ENCODE measurements at regions not wholly inside any gene's neighbourhood (a gene's known extent, or its start where the extent isn't known, plus 50 kb on each side); places are given as distances from the start of the nearest gene placed in this dataset.
A peak's percentile ranks its signal among the peaks of the same experiment; 100 is the strongest.
"Not testable (repeated sequence)": the region's sequence is repeated elsewhere in the genome, so short reads cannot be mapped to it uniquely, and the experiment has no call there.

- peak; percentile 45 for DNase-seq (ENCODE audit: low spot score)
These were observed 90.5 kb upstream of the SVIL start for GRCh38 chr10:29725133-29725720.

- no peak for DNase-seq (ENCODE audit: low spot score)
These were observed 89.0 kb upstream of the SVIL start for GRCh38 chr10:29723726-29724125.

GRCh38 chr10:29722777-29723176, 88.0 kb upstream of the SVIL start:
- no peak for DNase-seq (ENCODE audit: low spot score)

GRCh38 chr10:29720149-29720548, 85.4 kb upstream of the SVIL start:
- no peak for DNase-seq (ENCODE audit: low spot score)

GRCh38 chr10:29719281-29719675, 84.5 kb upstream of the SVIL start:
- no peak for DNase-seq (ENCODE audit: low spot score)

DNA sequence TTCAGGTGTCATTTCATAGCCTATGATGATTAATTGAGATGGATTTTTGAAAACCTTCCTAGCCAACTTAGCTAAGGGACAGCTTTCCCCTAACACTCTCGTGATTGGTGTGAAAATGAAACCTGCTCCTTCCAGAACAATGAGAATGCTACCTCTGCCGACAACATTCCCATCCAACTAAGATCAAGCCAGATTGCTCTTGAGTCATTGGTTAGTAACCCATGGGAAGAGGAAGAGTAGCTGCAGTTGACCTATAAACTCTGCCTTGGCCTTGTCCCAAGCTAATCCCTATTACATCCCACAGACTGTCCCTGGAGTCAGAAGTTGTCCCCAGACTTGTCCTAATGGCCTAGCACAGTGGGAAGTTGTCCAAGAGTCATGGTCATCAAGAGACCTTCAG, 80.5 kb upstream of the SVIL start:
- no peak for DNase-seq (ENCODE audit: low spot score)

DNA sequence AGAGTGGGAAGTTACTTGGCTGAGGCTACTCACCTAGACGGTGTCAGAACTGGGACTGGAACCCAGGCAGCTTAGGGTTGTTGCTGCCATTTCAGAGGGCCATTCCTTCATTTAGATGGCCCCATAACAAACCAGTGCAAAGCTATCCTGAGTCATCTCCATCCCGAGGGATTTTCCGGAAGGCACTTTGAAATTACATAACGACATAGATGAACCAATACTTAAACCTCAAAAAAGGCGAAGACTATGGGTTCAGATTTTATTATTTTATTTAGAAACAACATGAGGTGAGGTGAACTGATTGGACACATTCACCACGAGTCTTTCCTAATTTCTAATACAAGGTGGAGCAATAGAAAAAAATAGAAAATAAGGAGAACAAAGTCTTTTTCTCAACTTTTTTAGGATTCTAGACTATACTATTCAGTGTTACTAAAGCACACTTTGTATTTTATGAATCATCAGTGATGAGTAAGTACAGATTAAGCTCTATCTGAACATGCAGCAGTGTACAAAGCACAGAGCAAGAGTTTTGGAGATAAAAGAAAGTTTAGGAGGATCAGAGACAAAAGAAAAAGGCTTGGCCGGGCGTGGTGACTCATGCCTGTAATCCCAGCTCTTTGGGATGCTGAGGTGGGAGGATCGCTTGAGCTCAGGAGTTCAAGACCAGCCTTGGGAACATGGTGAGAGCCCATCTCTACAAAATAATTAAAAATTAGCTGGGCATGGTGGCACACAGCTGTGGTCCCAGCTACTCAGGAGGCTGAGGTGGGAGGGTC, 79.5 kb upstream of the SVIL start:
- DNase-seq (ENCODE audit: low spot score), result no peak

GRCh38 chr10:29713450-29713849, 78.7 kb upstream of the SVIL start:
- DNase-seq (ENCODE audit: low spot score), result no peak

GRCh38 chr10:29712108-29712507, 77.3 kb upstream of the SVIL start:
- no peak for DNase-seq (ENCODE audit: low spot score)

DNA sequence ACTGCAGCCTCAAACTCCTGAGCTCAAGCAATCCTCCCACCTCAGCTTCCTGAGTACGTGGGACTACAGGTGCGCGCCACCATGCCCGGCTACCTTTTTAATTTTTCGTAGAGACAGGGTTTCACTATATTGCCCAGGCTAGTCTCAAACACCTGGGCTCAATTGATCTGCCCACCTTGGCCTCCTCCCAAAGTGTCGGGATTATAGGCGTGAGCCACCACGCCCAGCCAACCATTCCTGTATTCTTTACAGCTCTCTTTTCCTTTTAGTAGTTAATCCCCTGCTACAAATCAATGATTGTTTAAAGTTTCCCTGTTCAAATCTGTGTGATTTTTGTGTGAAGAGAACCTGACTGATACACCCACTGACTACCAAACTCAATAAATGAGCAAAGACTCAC, 75.4 kb upstream of the SVIL start:
- DNase-seq (ENCODE audit: low spot score), result no peak

DNA sequence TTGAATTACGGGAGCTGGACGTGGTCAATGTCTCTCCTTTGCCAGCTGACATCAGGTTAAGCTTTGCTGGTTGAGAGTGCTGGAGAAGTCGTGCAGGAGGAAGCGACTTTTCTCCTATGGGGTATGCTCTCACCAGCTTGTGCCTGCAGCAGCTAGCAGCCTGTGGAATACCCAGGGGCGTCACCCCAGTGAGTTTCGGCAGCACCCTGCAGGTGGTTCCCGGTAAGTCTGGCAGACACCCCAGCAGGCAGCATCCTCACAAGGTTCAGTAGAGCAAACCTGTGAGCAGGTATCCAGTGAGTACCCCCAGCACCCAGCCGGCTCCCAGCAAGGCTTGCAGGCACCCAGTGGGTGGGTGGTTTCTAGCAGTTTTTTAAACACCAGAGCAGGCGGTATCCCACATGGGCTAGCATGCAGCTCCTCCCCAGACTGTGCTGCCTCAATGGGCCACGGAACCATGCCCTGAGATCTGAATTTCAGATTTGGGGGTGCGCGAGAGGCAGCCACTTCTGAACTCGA, 74.8 kb upstream of the SVIL start:
- DNase-seq (ENCODE audit: low spot score), result no peak

GRCh38 chr10:29703271-29703670, 68.5 kb upstream of the SVIL start:
- DNase-seq (ENCODE audit: low spot score), result no peak

DNA sequence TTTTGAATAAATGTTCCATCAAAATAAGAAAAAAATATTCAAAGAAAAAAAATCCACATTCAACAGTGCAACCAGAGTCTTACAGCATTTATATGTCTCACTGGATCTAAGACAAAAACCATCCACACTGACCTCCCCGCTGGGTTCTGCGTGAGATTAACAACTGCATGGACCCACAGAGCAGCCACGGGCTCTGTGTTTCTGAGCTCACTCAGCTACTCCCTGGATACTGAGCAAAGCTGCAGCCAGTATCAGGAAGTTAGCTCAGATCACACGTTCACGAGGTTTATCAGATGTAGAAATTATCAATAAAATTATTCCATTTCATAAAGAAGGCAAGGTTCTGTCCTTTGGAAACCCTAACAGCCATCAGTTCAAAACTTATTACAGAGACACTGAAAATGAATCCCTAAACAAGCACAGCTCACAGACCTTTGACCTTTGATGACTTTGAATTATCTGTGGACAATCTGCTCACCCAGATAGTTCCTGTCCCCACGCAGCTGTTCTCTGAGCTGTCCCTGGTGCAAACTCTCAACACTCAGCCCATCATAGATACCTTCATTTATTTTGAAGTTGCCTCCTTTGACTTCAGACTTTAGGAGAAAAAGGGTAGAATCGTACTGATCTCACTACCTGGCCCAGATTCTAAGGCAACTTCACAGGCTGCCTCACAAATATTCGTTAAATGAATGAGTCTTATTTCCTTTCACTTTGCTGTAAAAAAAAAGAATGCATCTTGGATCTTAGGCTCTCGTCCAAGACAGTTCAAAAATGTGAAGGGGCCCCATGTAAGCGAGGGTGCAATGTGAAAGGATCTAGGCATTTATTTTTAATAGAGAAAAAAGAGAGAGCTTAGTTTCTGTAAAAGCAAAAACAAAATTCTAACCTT, 67.7 kb upstream of the SVIL start:
- no peak for DNase-seq (ENCODE audit: low spot score)

DNA sequence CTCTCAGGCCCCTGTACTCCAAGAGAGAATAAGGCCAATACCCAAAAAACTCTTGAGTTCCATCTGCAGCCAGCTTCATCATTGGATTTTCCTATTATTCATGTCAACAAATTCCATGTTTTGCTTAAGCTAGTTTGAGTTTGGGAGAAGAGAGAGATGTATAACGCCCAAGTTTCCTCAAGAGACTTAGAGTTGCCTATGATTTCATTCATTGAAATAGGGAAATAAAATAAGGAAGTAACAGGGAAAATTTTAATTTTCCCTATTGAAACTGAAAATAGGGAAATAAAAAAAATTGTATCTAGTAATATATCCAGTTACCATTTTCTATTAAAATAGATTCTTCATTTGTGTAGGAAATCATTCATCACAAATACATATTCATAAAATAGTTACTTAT, 66.5 kb upstream of the SVIL start:
- DNase-seq (ENCODE audit: low spot score), result no peak

DNA sequence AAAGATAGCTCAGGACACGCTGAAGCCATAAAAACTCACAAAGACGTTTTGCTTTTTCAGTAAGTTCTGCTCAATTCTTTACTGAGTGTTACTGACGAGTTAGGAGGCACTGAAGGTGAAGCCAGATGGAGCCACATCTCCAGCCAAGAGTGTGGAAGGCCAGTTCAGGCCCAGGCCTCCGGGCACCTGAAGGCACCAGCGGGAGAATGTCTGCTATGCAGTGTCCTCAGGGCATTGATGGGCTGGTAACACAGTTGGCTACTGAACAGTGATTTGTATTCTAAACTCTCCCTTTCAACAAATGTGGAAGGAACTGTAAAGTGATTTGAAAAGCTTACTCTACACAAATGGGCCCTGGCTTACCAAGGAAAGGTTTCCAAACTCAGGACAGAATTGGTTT, 64.8 kb upstream of the SVIL start:
- DNase-seq (ENCODE audit: low spot score), result no peak

DNA sequence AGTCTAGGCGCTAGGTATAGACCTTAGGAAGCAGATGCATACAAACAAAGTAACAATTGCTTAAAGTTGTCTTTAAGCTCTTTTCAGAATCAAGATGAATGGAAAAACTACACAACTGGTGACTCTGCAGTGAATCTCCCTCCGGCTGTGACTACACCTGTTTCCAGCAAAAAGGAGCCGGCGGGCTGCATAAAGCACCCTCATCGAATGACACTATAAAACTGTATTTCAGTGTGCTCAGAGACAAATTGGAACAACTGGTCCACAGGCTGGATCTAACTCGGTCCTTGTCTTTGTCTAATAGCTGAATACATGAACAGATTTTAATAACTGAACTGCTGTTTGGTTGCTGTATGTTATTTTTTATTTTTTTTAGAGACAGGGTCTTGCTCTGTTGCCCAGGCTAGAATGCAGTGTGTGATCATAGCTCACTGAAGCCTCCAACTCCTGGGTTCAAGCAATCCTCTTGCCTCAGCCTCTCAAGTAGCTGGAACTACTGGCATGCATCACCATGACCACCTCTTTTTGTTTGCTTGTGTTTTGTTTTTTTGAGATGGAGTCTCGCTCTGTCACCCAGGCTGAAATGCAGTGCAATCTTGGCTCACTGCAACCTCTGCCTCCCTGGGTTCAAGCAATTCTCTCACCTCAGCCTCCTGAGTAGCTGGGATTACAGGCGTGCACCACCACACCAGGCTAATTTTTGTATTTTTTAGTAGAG, 64.2 kb upstream of the SVIL start:
- no peak for DNase-seq (ENCODE audit: low spot score)

DNA sequence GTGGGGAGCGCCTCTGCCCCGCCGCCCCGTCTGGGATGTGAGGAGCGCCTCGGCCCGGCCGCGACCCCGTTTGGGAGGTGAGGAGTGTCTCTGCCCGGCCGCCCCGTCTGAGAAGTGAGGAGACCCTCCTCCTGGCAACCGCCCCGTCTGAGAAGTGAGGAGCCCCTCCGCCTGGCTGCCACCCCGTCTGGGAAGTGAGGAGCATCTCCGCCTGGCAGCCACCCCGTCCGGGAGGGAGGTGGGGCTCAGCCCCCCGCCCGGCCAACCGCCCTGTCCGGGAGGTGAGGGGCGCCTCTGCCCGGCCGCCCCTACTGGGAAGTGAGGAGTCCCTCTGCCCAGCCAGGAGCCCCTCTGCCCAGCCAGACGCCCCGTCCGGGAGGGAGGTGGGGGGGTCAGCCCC, 61.8 kb upstream of the SVIL start:
- not testable (repeated sequence) for DNase-seq (ENCODE audit: low spot score)

GRCh38 chr10:29694121-29694520, 59.4 kb upstream of the SVIL start:
- DNase-seq (ENCODE audit: low spot score), result no peak

DNA sequence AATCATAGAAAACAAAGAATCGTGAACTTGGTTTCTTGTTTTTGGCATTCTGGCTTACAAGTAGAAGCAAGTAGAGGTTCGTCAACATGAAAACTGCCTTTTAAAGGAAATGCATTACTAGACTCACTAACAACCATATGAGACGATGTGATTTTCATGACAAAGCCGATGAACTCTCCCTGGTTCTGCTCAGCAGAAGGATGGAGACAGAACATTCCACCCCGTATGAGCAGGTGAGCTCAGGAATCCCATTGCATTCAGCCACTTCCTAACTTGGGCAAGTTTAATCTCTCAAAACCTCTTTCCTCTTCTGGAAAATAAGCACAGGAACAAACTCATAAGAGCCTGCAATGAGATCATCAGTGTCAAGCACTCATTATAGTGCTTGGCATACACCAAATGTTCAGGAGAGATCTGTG, 57.4 kb upstream of the SVIL start:
- no peak for DNase-seq (ENCODE audit: low spot score)

- no peak for DNase-seq (ENCODE audit: low spot score)
These were observed 56.8 kb upstream of the SVIL start for GRCh38 chr10:29691564-29692072.

DNA sequence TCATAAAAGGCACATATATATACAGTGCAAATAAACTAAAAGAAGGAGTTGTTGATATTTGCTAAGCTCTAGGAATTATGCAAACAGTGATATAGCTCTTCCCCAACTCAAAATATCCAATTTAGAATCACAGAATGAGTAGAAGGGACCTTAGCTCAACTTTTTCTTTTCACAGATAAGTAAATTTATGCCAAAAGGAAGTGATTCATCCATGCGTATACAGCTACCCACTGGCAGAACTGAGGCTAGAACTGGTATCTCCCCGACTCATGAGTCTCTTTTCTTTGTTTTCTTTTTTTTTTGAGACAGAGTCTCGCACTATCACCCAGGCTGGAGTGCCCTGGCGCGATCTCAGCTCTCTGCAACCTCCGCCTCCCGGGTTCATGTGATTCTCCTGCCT, 54.2 kb upstream of the SVIL start:
- DNase-seq (ENCODE audit: low spot score), result no peak

GRCh38 chr10:29688230-29688661, 53.5 kb upstream of the SVIL start:
- peak; percentile 67 for DNase-seq (ENCODE audit: low spot score)
